GM19324 (cell line): ENCODE measurements at regions not wholly inside any gene's neighbourhood (a gene's known extent, or its start where the extent isn't known, plus 50 kb on each side); places are given as distances from the start of the nearest gene placed in this dataset.

Experiments
- ATAC-seq: cut with Tn5 transposase; IDR thresholded peaks from one replicate; pipeline ENCODE4 v1.9.1; 2021; ENCODE audit warnings: mild to moderate bottlenecking, moderate library complexity; ENCODE audit not compliant: unreplicated experiment, low FRiP score

GRCh38 chr6:100944644-100945043 is 63.5 kb upstream of the ASCC3 start:
- no peak for ATAC-seq

- ATAC-seq = no peak
Measured at GRCh38 chr6:100946021-100946540, 65.0 kb upstream of the ASCC3 start.

- no peak for ATAC-seq
Measured at GRCh38 chr6:100946711-100947110, 65.6 kb upstream of the ASCC3 start.

DNA sequence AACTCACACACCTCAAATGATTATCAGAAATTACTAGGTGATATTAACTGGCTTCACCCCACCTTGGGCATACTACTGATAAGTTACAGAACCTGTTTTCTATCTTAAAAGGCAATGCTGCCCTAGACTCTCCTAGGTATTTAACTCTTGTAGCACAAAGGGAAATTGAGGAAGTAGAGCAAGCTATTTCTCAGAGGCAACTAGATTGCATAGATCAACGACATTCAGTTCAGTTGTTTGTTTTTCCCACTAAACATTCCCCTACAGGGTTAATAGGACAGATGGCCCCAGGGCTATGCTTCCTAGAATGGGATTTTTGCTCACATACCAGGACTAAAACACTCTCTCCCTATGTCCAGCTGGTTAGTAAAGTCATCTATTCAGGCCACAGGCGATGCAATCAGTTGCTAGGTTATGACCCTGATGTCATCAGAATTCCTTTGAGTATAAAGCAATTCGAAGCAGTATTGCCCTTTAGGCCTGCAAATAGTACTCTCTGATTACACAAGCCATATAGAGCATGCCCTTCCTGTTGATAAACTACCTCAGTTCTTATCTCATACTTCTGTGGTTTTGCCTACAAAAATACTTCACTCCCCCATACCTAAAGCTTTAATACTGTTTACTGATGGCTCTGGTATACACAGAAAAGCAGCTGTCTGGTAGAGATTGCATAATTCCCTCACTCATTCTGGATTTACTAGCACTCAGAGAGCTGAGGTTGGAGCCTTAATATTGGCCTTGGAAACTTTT is 67.4 kb upstream of the ASCC3 start:
- no peak for ATAC-seq

DNA sequence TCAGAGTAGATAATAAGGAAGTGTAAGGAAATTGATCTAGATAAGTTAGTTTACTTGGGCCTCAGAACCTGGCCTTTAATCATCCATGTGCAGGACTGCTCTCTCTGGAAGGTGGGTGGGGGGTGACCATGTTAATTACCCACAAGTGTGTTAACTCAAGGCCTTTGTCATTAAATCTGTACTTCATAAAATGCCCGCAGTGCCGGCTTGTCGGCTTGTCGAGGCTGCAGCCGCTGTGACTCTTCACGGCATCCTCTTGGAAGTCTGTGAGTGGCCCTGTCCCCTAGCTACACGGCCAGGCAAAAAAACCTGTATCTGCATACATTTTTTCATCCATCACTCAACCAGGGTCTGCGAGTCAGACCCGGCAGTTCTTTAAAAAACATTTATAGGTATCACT is 70.9 kb upstream of the ASCC3 start:
- no peak for ATAC-seq

GRCh38 chr6:100959280-100959679 is 78.2 kb upstream of the ASCC3 start:
- no peak for ATAC-seq

- ATAC-seq = no peak
Measured at GRCh38 chr6:100962466-100962865, 81.3 kb upstream of the ASCC3 start.

- ATAC-seq = no peak
Measured at GRCh38 chr6:100965067-100965466, 83.9 kb upstream of the ASCC3 start.

DNA sequence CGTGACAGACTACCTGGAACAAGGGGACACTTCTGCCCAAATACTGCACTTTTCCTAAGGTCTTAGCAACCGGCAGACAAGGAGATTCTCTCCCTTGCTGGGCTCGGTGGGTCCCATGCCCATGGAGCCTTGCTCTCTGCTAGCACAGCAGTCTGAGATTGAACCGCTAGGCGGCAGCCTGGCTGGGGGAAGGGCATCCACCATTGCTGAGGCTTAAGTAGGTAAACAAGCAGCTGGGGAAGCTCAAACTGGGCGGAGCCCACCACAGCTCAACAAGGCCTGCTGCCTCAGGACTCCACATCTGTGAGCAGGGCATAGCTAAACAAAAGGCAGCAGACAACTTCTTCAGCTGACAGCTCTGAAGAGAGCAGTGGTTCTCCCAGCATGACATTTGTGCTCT is 87.8 kb upstream of the ASCC3 start:
- ATAC-seq = no peak

DNA sequence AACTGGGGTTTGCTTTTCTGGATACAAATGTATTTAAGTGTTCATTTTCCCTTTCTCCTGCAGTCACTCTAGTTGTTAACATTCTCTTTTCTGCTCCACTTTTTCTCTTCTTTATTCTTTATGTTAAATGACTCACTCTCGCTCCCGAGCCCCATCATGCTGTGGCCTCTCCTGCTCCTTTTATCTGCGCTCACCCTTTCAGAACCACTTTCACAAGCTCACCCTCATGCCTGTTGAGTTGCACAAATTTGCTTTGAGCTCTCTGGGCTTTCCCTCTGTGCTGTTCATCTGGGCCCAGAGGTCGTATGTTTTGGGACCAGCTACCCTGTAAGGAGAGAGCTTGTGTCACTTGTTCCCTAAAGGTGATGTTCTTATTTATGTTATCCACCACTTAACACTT is 98.1 kb upstream of the ASCC3 start:
- no peak for ATAC-seq

DNA sequence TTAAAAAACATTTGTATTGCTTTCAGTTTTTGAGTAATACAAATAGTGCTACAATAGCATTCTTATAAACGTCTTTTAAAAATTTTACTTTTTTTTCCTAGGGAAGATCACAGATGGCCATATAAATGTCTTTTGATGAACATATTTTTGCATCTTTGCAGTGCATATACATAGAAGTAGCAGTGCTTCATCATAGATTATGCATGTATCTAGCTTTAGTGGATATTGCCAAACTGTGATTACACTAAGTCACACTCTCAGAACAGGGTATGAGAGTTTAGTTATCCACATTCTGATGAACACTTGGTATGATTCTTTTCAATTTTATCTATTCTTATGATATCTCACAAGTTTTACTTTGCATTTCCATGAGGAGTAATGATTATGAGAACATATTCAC is 99.8 kb upstream of the ASCC3 start:
- no peak for ATAC-seq

DNA sequence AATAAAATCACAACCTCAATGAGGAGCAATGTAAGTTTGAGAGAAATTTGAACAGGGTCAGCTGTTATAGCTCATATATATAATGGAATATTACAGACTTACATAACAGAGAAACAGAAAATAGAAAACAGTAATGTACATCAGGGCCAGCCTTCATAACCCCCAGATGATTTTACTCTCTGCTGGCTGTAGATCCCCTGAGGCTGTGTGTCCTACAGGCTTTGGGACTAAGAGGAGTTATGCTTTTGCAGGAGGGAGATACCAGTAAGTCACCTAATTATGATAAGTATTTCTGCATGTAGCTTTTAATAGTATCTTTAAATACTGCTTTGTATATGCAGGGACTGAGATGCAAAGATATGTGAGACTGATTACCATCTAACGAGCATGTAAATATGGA is 105.8 kb upstream of the ASCC3 start:
- no peak for ATAC-seq

DNA sequence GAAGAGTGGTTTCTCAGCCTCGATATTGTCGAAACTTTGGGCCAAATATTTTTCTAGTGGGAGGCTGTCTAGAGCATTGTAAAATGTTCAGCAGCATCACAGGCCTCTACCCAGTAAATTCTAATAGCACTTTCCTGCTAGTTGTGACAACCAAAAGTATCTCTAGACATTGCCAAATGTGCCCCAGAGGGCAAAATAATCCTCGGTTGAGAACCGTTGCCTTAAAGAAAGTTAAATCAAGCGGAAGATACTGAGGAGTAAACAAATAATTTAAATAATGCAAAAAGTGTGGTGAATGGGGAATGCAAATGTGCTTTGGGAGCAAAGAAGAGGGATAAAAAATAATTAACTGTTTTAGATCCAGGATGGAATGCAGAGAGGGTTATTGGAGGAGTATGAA is 106.4 kb upstream of the ASCC3 start:
- no peak for ATAC-seq

DNA sequence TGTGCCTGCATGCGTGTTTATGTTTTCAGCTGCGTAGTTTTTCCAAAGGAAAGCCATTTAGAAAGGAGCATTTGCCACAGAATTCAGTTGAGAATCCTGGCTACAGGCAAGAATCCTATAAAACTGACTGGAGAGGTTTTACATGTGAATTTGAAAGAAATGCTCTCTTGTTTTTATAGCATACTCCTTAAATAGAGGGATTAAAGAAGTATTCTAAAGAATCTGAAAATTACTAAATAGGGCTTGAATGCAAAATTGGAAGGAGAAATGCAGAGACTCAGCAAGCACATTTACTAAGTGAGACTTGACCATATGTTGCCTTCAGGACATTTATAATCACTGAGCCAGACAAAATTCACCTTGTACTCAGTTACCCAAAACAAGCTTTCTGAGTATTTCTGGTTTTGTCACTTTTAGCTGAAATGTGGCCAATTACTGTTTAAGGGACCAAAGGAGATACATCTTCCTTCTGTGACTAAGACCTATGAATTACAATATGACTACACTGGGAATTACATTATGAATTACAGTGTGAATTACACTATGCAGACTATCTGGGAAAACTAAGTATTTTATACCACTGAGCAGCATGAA is 107.4 kb upstream of the ASCC3 start:
- ATAC-seq = no peak

- no peak for ATAC-seq
Measured at GRCh38 chr6:100990070-100990469, 108.9 kb upstream of the ASCC3 start.

DNA sequence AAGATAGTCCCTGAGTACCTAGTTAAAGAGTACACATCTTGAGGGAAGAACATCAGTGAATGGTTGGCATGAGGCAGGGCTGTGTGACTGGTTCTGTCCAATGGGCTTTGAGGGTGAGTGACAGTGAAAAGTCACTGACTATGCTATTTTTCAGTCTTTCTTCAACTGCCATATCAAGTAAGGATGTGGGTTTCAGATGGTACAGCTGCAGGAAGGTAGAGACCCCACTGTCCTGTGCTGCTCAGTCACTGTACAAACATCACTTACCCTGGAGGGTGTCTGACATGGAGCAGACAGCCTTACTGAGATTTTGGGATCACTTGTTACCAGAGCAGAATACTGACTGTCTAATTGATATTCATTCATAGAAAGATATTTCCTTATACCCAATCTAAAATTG is 115.3 kb upstream of the ASCC3 start:
- no peak for ATAC-seq

GRCh38 chr6:100998111-100998510 is 117.0 kb upstream of the ASCC3 start:
- no peak for ATAC-seq

- ATAC-seq = no peak
Measured at GRCh38 chr6:100999034-100999597, 118.0 kb upstream of the ASCC3 start.

DNA sequence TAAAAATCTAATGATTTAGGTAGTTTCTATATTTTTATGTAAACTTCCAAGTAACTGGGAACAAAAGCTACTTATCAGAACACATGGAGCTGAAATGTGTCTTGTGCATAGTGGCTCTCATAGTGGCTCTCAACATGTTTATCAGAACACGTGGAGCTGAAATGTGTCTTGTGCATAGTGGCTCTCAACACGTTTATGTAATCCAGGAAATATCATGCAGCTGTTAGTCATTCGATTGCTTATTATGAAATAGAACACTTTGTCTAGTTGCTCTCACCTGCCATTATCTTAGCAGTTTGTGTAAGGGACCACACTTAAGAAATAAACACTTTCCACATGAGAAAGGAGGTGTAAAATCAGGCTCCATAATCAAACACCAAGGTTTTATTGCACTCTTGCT is 119.2 kb upstream of the ASCC3 start:
- no peak for ATAC-seq

GRCh38 chr6:101001012-101001411 is 119.9 kb upstream of the ASCC3 start:
- no peak for ATAC-seq

DNA sequence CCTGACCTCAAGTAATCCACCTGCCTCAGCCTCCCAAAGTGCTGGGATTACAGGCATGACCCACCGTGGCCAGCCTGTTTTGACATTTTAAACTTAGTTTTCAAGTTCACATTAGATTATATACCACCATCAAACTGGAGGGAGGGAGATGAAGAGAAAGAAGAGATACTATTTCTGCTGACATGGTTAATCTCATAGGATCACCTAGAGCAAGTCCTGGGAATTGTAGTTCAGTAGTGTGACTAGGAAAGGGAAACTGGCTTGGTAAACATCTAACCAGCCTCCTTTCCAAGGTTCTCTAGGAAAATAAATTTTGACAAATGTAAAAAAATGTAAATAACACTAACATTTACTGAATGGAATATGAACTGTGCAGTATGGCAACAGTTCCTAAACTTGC is 120.5 kb upstream of the ASCC3 start:
- no peak for ATAC-seq

DNA sequence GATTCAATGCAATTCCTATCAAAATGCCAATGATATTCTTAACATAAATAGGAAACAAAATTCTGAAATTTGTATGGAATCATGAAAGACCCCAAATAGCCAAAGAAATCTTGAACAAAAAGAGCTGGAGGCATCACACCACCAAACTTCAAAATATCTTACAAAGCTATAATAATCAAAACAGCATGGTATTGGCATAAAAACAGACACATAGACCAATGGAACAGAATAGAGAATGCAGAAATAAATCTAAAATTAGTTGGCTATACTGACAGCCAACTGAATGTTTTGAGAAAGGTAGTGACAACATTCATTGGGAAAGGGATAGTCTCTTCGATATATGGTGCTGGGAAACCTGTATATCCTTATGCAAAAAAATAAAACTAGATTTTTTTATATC is 121.9 kb upstream of the ASCC3 start:
- ATAC-seq = no peak
